HUES6 (cell line): ENCODE measurements at regions not wholly inside any gene's neighbourhood (a gene's known extent, or its start where the extent isn't known, plus 50 kb on each side); places are given as distances from the start of the nearest gene placed in this dataset.

ENCODE experiments used
- H3K27ac ChIP-seq: 2 replicates; pipeline ENCODE4 v1.7.0; 2013; ENCODE audit warnings: low read depth, mild to moderate bottlenecking, low read length, inconsistent platforms
- H3K27me3 ChIP-seq: 2 replicates; pipeline ENCODE4 v1.6.1; 2013; ENCODE audit warnings: low read length; ENCODE audit not compliant: control insufficient read depth, insufficient read depth
- H3K36me3 ChIP-seq: 2 replicates; pipeline ENCODE4 v1.6.1; 2013; ENCODE audit warnings: low read length; ENCODE audit not compliant: control insufficient read depth, insufficient read depth
- H3K4me1 ChIP-seq: 2 replicates; pipeline ENCODE4 v1.6.1; 2013; ENCODE audit warnings: low read length; ENCODE audit not compliant: control insufficient read depth, insufficient read depth
- H3K4me3 ChIP-seq: 2 replicates; pipeline ENCODE4 v1.5.1; 2013; ENCODE audit warnings: low read depth, low read length
- H3K9ac ChIP-seq: one replicate; pipeline ENCODE4 v1.6.1; 2013; ENCODE audit warnings: mild to moderate bottlenecking, low read length
- H3K9me3 ChIP-seq: 2 replicates; pipeline ENCODE4 v1.6.1; 2013; ENCODE audit warnings: low read depth, low read length; ENCODE audit not compliant: control insufficient read depth, insufficient read depth

- Histone ChIP-seq H3K4me3 (peak overlapping the region; percentile 65), H3K9me3 (no peaks in the 10 kb centered on the region; the same call in 1 of the 2 replicates), H3K9ac (peak overlapping the region; percentile 96), H3K4me1 (peaks cover 59% of the 10 kb centered on the region), H3K27me3 (peaks cover 80% of the 10 kb centered on the region), H3K36me3 (no peaks in the 10 kb centered on the region), H3K27ac (peak overlapping the region; percentile 85)
These were observed 70.2 kb upstream of the BCOR start for GRCh38 chrX:40167850-40168479.

DNA sequence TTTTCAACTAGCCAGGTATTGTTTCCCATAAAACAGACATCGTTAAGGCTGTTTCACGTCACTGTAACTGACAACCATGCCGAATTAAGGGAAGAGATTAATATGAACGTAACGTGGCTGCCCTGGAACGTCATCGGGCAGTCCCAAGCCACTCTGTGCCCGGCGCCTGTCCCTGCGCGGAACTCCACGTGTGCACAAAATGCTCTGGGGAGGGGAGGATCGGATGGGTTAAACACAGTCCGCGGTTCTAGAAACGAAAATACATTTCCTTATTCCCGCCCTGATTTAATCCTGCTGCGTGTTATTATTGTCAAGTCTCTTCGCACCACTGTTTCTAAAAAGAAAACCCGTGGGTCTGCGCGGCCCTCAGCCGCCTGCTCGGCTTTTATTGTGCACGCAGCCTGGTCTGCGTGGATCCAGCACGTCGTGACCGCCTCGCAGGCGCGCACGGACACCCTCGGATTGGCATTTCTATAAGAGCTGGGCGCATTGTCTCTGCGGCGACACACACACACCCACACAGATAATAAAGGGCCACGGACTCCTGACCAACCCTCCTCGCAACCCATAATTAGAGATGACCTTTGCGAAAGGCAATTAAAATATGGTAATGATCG, 69.6 kb upstream of the BCOR start:
- Histone ChIP-seq H3K27ac (peak overlapping the region; percentile 85; the same call in 1 of the 2 replicates), H3K9me3 (no peaks in the 10 kb centered on the region; the same call in 1 of the 2 replicates), H3K36me3 (no peaks in the 10 kb centered on the region), H3K4me3 (peak overlapping the region; percentile 65), H3K27me3 (peaks cover 80% of the 10 kb centered on the region), H3K4me1 (peaks cover 56% of the 10 kb centered on the region), H3K9ac (peak overlapping the region; percentile 96)

- Histone ChIP-seq H3K27me3 (peaks cover 79% of the 10 kb centered on the region), H3K9ac (peak overlapping the region; percentile 96), H3K9me3 (no peaks in the 10 kb centered on the region; the same call in 1 of the 2 replicates), H3K27ac (no peak overlapping the region), H3K4me1 (peaks cover 50% of the 10 kb centered on the region), H3K36me3 (no peaks in the 10 kb centered on the region), H3K4me3 (peak overlapping the region; percentile 65; the same call in 1 of the 2 replicates)
These were observed 68.8 kb upstream of the BCOR start for GRCh38 chrX:40166582-40166981.

DNA sequence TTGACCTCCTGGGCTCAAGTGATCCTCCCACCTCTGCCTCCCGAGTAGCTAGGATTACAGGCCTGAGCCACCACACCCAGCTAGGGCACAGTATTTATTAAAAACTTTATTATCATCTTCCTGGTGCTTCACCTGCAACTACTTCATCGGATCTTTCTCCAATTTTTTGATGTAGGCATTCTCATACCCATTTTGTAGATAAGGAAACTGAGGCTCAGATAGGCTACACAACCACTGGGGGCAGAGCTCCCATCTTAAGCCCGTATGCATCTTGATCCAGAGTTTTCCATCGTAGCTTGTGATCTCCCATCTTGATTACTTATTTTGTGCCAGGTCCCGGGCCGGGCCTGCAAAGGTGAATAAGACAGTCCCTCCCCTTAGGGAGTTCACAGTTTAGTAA, 68.1 kb upstream of the BCOR start:
- peaks cover 48% of the 10 kb centered on the region for H3K4me1 ChIP-seq
- peaks cover 71% of the 10 kb centered on the region for H3K27me3 ChIP-seq
- peak overlapping the region; percentile 96 for H3K9ac ChIP-seq
- no peaks in the 10 kb centered on the region for H3K36me3 ChIP-seq
- H3K4me3 ChIP-seq = no peak overlapping the region
- H3K9me3 ChIP-seq = no peaks in the 10 kb centered on the region; the same call in 1 of the 2 replicates
- no peak overlapping the region for H3K27ac ChIP-seq

GRCh38 chrX:40165206-40165605, 67.4 kb upstream of the BCOR start:
- no peak overlapping the region for H3K9ac ChIP-seq
- H3K9me3 ChIP-seq = no peaks in the 10 kb centered on the region; the same call in 1 of the 2 replicates
- no peaks in the 10 kb centered on the region for H3K36me3 ChIP-seq
- peaks cover 66% of the 10 kb centered on the region for H3K27me3 ChIP-seq
- no peak overlapping the region for H3K27ac ChIP-seq
- no peak overlapping the region for H3K4me3 ChIP-seq
- peaks cover 43% of the 10 kb centered on the region for H3K4me1 ChIP-seq

DNA sequence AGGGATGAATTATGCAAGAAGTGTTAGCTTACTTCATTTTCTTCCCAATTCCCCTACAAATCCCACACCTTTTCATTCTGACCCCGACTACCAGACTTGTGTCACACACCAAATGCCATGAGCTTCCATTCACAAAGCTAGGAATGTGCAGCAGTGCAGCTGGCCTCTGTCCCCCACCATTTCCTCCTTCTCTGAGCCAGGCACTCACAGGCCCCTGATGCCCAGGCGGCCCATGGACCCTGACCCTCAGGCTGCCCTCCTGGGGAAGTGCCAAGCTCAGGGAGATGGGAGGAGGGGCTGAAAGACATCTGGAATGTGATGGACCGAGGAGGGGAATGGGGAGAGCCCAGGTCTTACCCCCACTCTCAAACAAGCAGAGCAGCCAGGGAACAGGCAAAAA, 67.0 kb upstream of the BCOR start:
- no peak overlapping the region for H3K9ac ChIP-seq
- H3K36me3 ChIP-seq = no peaks in the 10 kb centered on the region
- H3K4me3 ChIP-seq = no peak overlapping the region
- peaks cover 42% of the 10 kb centered on the region for H3K4me1 ChIP-seq
- no peaks in the 10 kb centered on the region; the same call in 1 of the 2 replicates for H3K9me3 ChIP-seq
- peaks cover 64% of the 10 kb centered on the region for H3K27me3 ChIP-seq
- H3K27ac ChIP-seq = no peak overlapping the region

GRCh38 chrX:40158036-40158706, 60.4 kb upstream of the BCOR start:
- no peaks in the 10 kb centered on the region for H3K36me3 ChIP-seq
- peaks cover 49% of the 10 kb centered on the region for H3K27me3 ChIP-seq
- H3K9me3 ChIP-seq = no peaks in the 10 kb centered on the region; the same call in 1 of the 2 replicates
- H3K4me3 ChIP-seq = peak overlapping the region; percentile 72
- H3K9ac ChIP-seq = peak overlapping the region; percentile 96
- peaks cover 32% of the 10 kb centered on the region for H3K4me1 ChIP-seq
- peak overlapping the region; percentile 92 for H3K27ac ChIP-seq

DNA sequence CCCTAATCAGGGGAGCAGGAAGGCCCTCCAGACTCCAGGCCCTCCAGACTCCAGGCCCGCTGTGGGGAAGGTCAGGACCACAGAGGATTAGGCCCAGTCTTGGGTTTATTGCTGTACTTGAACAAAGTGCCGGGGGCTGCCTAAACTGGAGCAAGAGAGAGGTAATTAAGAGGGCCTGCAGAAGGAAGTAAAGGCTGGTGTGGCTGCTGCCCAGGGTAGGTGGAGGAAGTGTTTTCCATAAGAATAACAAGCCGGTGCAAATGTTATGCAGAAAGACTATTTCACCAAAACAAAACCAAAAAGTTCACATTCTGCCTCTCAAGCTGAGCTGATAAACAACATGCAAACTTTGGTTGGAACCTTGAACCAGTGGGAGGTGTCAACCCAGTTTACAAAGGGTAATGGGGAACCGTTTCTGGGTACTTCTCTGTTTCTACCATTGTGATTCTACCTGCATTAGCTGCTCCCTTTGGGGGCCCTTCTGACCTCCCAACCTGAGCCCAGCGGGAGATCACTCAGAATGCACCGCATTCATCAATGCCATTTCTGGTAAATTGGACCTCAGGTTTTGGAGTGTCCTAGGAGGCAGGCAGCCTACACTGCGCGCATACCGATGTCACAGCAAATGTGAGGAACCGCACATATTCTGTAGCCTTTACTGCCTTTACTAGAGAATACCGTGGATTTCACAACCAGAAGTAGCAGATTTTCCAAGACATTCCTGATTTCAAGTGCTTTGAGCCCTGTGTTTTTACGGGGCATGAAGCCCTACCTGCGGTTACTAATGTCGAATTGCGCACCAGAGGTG, 59.7 kb upstream of the BCOR start:
- H3K27ac ChIP-seq = peak overlapping the region; percentile 92
- peak overlapping the region; percentile 72 for H3K4me3 ChIP-seq
- peak overlapping the region; percentile 96 for H3K9ac ChIP-seq
- H3K27me3 ChIP-seq = peaks cover 49% of the 10 kb centered on the region
- no peaks in the 10 kb centered on the region; the same call in 1 of the 2 replicates for H3K9me3 ChIP-seq
- H3K36me3 ChIP-seq = no peaks in the 10 kb centered on the region
- peaks cover 32% of the 10 kb centered on the region for H3K4me1 ChIP-seq

DNA sequence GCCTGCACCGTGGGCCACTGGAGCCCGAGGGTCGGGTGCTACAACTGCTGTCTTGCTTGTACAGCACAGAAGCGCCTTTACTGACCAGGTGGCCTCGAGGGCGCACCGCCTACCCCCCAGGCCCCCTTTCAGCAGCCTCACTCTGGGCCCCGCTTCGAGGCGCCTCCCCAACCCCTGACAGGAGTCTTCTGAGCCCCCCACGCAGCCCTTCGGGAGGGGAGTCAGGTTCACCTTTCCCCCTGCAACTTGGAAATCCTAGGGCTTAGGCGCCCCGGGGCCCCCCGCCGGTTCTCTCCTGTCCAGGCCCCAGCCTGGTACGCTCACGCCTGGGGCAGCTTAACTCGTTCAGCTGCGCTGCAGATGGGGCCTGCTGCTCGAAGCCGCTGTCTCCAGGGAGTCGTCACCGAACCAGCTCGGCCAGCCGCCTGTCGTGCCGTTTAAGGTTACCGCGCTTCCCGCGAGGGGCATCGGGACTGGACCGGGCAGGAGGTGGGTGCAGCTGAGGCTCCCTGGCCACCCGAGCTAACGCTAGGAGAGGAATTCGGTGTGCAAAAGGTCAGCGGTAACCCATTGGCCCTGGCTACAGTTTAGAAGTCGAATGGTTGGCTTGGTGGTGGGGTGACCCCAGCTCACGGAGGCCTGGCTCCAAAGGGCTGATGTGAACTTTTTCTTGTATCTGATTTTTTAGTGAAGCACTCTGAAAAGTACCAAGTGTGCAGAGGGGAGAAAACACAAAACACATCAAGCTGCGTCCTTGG, 58.9 kb upstream of the BCOR start:
- H3K27ac ChIP-seq = peak overlapping the region; percentile 81; the same call in 1 of the 2 replicates

More for the DNA sequence above, 58.9 kb upstream of the BCOR start:
- H3K36me3 ChIP-seq = no peaks in the 10 kb centered on the region
- H3K4me1 ChIP-seq = peaks cover 32% of the 10 kb centered on the region
- H3K27me3 ChIP-seq = peaks cover 49% of the 10 kb centered on the region
- no peaks in the 10 kb centered on the region for H3K9me3 ChIP-seq
- peak overlapping the region; percentile 96 for H3K9ac ChIP-seq
- H3K4me3 ChIP-seq = peak overlapping the region; percentile 72
